NCI-H1092 treated with DMSO at 0.1 percent for 48 hours (cell line): ENCODE measurements at regions not wholly inside any gene's neighbourhood (a gene's known extent, or its start where the extent isn't known, plus 50 kb on each side); places are given as distances from the start of the nearest gene placed in this dataset.

Experiments
- DNase-seq: peaks from one replicate; lab custom pipeline; 2025; lab: John Stamatoyannopoulos, UW

DNA sequence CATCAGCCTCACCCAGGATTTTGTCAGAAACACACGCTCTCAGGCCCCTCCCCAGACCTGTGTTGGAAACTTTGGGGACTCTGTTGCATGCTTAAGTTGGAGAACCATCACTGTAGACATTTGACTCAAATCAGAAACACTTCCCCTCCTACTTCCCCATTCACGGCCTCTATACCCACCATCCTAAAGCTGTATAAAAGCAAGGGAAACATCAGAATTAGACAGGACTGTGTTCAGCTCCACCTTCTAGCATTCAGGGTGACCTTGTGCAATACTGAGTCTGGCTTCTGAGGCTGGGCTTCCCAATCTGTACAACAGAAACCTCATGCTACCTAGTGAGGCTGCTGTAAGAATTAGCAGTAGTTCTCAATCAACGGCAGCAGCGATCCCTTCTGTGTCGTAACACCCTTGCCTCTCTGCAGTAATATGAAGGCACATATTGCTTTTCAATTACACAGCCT lies 252.3 kb downstream of the LY86 start:
- no peak for DNase-seq

DNA sequence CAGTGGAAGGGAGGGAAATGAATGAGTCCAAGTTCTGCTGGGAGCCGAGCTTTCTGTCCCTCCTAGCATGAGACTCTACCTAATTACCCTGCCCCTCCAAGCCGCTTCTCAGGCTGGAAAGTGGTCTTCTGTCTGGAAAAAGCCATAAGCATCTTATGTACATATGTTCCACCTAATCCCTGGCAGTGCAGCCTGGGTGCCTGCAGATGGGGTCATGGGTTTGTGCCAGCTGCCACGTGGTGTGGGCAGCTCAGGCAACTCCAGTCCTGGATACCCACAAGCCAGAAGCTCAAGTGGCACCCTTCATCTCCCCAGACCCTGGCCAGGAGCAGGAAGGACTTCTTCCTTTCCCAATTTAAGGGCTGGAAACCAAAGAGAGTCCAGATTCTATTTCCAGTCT lies 253.1 kb downstream of the LY86 start:
- DNase-seq = peak; percentile 14

DNA sequence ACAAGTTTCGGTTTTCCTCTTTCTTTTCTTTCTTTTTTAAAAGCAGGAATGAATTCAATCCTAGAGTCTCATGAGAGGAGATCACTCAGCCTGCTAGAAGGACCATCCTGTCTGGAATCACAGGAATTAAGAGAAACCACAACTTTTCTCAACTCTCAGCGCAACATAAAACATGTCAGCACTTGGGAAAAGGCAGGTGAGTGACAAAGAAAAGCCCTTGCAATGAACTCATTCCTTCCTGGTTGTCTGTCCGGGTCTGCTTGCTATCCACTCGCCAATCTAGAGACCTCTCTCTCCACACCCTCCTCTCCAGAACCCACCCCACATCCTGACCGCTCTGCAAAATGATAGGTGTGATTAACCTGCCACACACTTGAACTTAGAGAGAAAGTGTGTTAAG lies 253.8 kb downstream of the LY86 start:
- no peak for DNase-seq

DNA sequence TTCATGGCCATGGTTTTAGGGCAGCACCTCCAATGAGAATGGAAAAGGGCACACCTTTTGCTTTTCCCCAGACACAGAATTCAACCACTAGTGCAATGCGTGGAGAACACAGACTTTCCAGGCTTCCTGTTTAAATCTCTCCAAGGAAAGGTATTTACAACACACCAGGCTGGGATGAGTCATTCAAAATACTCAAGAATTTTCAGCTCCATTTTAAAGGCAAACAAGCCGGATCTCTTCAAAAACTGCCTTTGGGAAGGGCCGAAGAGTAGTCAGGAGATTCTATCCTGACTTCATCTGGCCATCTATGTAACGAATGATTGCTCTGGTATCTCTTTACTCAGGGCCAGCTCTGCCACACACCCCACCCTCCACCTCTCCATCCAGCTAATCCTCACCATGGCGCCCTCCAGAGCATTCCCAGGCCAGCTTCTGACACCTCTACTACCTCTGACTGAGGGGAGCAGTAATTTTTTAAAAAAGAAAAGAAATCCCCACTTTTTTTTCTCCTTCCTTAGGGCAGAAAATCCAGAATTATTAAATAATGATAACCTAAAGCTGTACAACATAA lies 254.6 kb downstream of the LY86 start:
- DNase-seq = no peak

DNA sequence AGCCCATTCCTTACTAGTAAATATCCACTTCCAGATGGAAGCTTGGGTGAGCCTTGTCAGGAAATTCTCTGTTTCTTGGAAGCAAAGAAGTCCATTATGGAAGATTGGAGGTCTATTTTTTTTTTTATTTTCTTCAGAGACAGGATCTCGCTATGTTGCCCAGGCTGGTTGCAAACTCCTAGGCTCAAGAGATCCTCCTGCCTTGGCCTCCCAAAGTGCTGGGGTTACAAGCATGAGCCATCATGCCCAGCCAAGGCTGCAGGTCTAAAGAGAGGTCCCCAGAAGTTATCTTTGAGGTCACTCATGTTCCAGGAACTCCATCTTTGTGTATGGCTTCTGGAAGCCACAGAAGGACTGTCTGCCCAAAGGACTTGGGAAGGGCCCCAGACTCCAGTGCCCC lies 255.3 kb downstream of the LY86 start:
- no peak for DNase-seq

DNA sequence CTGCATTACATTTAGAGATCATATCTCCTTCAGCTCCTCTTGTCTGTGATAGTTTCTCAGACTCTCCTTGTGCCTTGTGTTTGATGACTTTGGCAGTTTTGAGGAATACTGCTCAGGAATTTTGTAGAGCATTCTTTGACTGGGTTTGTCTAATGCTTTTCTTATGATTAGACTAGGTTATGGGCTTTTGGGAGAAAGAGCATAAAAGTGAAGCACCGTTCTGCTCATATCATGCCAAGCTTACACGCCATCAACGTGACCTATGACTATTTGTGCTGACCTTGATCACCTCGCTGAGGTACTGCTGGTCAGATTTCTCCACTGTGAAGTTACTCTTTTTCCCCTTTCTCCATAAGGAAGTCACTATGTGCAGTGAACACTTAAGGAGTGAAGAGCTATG lies 256.0 kb downstream of the LY86 start:
- no peak for DNase-seq

DNA sequence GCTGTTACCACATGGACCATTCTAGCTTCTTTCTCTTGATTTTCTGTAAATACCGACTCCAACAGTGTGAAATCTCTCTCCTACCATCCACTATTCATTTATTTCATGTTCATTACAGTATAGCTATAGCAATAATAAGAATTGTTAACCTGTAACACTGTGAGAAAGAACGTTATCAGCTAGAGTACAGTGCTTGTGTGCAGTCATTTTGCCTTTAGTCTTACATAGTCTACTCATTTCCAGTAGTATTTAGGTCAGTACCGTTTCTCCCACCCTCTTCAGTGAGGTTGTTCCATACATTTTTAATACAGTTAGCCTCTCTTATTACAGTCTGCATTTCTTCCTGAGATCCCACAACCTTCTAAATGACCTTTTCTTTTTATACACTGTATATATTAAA lies 257.1 kb downstream of the LY86 start:
- DNase-seq = no peak

DNA sequence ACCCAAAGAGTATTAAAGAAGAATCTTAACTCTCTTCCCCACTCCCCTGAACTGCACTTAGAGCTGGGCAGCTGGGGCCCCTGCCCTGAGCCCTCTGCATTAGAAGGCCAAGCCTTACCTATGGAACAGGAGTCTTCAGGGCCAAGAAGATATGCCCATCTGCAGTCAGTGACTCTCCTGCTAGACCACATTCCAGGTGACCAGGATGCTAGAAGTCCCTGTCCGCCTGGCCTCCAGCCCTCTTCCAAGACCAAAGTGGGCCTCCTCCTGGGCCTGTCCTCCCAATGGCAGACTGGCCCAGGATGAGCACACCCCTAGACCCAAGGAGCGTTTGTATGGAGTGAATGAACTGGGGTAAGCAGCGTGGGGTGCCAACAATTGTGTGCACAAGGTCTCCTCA lies 259.1 kb downstream of the LY86 start:
- no peak for DNase-seq

DNA sequence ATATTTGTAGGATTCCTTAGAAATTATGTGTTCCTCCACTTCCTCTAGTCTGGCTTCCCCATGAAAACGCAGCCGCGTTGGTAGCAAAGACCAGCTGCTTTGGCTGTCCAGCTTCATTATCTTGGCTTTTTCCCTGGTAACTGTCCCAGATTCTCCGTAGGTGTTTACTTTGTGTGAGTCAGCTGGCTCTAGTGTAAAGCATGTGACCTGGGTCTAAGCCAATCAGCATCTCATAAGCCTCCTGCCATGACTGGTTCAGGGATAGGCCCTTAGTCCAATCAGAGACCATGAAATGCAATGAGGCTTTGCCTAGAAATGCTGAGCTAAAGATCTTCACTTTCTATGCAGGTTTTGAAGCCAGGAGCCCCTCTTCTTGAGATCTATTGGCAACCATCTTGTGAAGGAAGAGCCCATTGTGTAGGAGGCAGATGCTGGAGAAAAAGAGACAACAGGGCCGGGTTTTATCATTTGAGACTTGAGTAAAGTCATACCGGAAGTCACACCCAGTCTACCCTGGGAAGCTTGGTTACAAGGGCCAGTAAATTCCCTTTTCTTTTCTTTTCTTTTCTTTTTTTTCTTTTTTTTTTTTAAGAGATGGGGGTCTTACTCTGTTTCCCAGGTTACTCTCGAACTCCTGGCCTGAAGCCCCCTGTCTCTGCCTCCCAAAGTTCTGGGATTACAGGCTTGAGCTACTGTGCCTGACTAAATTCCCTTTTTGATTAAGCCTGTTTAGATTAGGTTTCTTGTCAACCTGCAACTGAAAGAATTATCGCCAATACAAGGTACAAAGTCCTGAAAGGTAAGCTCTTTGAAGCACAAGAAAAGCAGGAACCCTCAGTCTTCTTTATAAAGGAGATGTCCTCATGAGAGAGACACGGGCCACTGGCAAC lies 256.5 kb upstream of the RREB1 start:
- DNase-seq = peak; percentile 10

DNA sequence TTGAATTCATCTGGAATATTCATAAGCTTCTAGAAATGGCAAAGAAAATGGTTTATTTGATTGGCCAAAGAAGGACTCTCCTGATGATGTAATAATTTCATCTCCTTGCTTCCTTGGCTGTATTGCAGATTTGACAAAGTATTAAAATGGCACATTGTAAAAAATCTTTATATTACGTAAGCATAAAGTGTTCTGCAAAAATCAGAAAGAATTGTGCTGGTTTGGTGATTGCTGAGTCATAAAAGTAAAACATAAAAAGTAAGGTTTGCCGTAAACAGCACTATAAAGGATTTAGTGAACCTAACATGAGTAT lies 255.9 kb upstream of the RREB1 start:
- DNase-seq = no peak

DNA sequence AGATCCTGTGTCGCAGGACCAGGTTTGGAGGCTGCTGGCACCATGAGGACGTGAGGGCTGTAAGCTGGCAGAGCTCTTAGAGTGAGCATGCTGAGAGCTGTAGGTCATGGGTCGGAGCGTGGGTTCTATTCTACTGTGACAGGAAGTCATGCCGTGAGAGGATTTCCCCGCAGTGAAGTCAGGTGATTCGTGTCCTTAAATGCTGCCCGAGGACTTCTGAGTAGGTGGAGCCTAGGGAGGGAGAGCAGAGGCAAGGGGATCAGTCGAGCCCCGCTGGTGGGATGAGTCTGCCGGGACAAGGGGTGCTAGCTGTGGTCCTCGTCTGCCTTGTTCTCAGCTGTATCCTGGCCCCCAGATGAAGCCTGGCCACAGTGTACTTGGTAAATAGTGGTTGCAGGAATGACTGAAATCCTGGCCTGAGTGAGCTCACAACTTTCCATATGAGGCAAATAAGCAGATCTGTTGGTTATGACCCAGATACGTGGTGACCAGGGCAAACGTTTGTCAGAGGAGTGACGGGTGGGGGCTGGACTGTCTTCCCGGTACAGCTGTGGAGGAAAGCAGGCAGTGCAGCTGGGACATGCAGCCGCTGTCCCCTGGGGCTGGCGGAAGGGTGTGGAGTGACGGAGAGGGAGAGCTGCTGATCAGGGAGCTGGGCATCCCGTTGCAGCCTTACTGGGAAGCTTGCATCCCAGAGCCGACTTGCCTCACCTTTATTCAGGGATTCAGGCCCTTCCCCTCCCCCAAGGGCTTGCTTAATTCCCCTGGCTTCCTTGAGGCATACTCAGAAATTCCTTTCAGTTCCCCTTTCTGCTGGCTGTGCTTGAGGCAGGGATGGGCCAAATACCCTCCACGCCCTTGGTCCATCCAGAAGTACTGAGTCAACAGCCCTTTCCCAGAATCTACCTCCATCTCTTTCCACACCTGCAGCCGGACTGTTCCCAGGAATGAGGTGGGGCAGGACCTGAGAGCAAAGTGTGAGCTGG lies 250.9 kb upstream of the RREB1 start:
- no peak for DNase-seq

DNA sequence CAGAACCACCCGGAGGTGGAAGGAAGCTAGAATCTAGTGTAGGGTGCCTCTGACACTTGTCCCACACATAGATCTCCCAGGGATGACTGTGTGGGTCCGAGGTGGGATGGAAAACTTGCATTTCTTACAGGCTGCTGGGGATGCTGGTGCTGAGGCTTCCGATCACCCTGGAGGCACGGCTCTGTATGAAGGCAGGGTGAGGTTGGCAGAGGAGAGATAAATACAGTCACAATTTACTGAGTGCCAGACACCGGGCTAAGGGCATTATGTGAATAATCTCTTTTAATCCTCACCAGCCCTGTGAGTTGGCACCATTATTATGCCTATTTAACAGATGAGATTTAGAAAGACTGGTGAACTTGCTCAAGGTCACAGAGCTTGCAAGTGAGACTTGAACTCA lies 250.2 kb upstream of the RREB1 start:
- no peak for DNase-seq

DNA sequence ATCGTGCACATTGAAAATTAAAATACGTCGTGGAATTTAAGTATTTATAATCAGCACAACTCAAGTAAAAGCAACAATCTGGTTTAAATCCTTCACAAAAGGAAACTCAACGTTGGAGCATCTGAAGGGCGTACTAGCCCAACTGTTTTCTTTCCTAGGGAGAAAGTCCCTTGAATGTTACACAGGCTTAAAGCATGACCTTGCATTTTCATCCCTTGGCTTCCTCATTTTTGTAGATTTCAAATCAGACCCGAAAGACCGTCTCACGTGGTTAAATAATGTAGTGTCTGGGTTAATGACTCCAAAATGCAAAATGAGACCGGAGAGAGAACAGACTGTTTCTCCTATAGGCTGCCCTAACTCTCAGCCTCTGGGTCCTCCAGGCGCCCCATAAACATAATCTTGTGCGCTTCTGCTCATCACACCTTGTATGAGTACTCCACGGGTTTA lies 249.2 kb upstream of the RREB1 start:
- DNase-seq = no peak

DNA sequence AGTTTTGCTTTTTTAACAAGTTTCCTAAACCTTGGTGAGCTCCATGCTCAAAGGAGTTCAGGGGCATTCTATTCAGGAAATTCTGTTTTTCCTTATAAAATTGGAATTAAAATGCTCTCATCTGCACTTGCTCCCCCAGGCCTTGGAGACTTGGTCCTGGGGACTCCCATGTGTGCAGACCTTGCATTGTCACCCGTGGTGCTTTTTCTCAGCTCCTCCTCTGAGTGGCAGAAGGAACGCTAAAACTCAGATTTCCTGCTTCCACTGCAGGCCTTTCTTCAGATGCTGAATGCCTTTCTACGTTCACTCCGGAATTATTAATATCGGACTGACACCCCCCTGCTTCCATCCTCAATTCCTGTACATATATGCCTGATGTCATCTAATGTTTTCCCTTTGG lies 248.7 kb upstream of the RREB1 start:
- DNase-seq = no peak

DNA sequence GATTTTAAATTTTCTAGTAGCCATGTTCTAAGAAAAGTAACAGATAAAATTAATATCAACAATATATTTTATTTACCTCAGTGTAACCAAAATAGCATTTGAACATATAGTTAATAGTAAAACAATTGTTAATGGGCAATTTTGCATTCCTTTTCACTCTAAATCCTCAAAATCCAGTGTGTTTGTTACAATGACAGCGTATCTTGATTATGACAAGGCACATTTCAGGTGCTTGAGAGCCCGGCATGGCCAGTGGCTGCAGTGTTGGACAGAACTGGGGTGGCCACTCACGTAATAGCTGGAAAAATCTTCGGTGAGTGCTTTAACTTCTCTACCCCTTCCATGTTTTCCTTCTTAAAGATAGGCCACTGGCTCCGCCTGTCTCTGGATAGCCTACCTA lies 248.0 kb upstream of the RREB1 start:
- no peak for DNase-seq

DNA sequence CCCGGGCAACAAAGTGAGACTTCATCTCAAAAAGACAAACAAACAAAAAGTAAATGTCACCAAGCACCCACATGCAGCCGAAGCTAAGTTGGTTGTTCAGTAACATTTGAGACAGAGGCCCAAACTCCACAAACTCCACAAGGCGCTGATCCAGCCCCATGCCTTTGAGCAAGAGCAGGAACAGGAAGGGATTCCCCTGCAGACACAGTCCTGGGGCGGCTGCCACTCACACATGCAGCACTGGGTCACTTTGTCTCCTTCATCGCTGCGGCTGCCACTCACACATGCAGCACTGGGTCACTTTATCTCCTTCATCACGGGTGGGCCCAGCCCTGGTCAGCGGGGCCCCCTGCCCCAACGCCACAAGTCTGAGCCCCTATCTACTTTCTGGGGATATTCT lies 246.9 kb upstream of the RREB1 start:
- DNase-seq = no peak

DNA sequence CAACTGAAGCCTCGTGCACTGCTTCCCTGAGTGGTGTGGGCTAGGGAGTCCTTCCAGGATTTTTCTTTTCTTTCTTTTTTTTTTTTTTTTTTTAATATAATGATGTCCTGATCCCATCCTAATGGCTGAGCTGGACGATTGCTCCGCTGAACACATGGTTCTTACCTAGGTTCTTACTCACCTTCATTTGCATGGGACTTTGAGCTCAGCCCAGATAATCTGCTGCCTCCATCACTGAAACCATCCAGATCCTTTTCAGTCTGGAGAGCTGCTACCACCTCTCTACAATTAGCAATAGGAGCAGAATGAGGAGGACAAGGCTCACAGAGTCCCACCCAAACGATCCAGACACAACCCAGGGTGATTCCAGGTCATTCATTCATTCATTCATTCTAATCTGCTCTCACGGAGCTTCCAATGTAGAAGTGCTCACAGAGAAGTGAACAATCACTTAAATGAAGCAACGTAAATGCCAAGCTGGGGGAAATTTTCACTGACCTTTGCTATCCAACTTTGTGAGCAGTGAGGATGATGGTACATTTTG lies 246.3 kb upstream of the RREB1 start:
- no peak for DNase-seq

DNA sequence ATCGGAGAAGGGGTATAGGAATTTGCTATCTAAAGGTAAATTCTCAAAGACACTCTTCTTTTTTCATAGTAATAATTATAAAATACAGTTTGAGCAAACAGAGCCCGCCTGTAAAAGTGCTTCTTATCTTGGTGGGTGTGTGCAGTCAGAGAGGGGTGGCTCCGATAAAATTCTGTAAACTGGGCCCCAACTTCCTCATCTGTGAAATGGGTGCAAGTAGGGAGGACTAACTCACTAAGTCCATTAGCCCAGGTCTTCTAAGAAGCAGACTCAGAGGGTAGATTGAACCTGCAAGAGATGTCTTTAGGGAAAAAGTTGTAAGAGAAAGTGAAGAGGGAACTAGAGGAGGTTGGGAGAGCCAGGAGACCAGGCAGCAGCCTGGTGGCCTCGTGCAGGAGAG lies 245.8 kb upstream of the RREB1 start:
- DNase-seq = no peak

DNA sequence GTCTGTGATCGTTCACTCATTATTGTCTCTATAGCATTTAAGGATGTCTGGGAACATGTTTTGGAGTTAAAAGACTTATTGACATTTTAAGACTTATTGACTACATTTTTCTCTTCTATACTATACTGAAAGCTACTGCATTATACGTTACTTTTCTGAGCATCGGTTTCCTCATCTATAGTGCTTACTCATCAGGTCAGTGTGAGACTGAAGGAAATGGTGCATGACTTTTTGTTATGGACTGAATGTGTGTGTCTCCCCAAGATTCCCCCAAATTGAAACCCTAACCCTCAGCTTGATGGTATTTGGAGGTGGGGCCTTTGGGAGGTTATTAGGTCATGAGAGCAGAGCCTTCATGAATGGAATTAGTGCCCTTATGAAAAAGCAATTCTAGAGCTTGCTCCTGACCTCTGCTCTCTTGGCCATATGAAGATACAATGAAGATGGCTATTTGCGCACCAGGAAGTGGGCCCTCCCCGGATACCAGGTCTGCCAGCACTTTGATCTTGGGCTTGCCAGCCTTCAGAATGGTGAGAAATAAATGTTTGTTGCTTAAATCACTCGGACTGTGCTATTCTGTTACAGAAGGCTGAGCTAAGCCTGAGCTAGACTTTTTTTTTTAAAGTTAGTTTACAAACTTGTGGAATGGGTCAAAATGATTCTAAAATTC lies 243.7 kb upstream of the RREB1 start:
- DNase-seq = no peak

DNA sequence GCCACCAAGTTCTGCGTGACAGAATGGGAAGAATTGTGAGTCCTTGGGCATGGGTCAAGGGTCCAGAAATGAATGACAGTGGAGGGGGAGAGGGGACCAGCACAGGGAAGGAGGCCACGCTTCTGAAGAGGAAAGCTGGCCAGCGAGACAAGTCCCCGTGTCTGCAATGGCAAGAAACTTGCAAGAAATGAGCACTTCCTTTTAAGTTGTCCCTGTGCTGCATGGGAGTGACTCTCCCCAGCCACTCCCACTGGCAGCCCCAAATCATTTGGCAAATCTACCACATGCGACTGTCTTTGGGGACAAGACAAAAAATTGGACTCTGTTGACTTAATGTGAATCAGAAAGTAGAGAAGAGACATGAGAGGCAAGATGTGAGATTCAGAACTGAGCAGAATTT lies 242.2 kb upstream of the RREB1 start:
- DNase-seq = no peak

DNA sequence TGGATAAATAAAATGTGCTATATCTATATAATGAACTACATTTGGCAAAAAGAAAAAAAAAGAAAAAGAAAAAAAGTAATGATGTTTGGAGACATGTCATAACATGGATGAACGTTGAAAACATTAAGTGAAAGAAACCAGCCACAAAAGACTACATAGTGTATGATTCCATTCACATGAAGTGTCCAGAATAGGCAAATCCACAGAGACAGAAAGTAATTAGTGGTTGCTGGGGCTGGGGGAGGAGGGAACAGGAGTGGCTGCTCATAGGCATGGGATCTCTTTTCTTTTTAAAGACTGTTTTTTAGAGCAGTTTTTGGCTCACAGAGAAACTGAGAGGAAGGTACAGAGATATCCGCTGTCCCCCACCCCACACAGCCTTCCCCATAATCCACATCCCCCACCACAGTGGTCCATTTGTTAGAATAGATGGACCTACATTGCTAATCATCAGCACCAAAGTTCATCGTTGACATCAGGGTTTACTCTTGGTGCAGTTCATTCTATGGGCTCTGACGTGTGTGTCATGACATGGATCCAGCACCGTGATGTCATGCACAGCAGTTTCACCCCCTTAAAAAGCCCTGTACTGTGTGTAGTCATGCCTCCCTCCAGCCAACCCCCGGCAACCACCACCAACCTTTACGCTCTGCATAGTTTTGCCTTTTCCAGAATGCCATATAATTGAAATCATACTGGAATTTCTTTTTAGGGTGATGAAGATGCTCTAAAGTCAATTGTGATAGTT lies 240.9 kb upstream of the RREB1 start:
- DNase-seq = no peak
